Adipocyte (in vitro differentiated cells): ENCODE measurements at regions not wholly inside any gene's neighbourhood (a gene's known extent, or its start where the extent isn't known, plus 50 kb on each side); places are given as distances from the start of the nearest gene placed in this dataset.

Experiments
- DNase-seq: peaks from one replicate; pipeline ENCODE4 v3.0.0-alpha.2; 2015; ENCODE audit warnings: low read depth
- H3K27me3 ChIP-seq: replicated peaks from 2 replicates; pipeline ENCODE4 v1.7.0; 2013; ENCODE audit warnings: mild to moderate bottlenecking, low read length, moderate library complexity; ENCODE audit not compliant: control insufficient read depth, insufficient read depth
- H3K36me3 ChIP-seq: 2 replicates; pipeline ENCODE4 v1.7.0; 2013; ENCODE audit warnings: low read length, mild to moderate bottlenecking, moderate library complexity; ENCODE audit not compliant: control insufficient read depth, insufficient read depth, severe bottlenecking
- H3K4me1 ChIP-seq: 2 replicates; pipeline ENCODE4 v1.7.0; 2013; ENCODE audit warnings: mild to moderate bottlenecking, low read length, moderate library complexity; ENCODE audit not compliant: control insufficient read depth, insufficient read depth
- H3K4me3 ChIP-seq: 2 replicates; pipeline ENCODE4 v1.7.0; 2013; ENCODE audit warnings: mild to moderate bottlenecking, low read length, moderate library complexity
- H3K9ac ChIP-seq: 2 replicates; pipeline ENCODE4 v1.7.0; 2013; ENCODE audit warnings: mild to moderate bottlenecking, low read length, moderate library complexity
- H3K9me3 ChIP-seq: 2 replicates; pipeline ENCODE4 v1.7.0; 2013; ENCODE audit warnings: mild to moderate bottlenecking, low read length, moderate library complexity; ENCODE audit not compliant: control insufficient read depth

- Histone ChIP-seq H3K36me3 (no peaks in the 10 kb centered on the region), H3K4me3 (no peak overlapping the region), H3K27me3 (no peaks in the 10 kb centered on the region), H3K9me3 (no peaks in the 10 kb centered on the region), H3K9ac (no peak overlapping the region), H3K4me1 (no peaks in the 10 kb centered on the region)
- DNase-seq, result no peak
Observed at GRCh38 chr6:86010915-86011786, 368.5 kb upstream of the SYNCRIP start.

DNA sequence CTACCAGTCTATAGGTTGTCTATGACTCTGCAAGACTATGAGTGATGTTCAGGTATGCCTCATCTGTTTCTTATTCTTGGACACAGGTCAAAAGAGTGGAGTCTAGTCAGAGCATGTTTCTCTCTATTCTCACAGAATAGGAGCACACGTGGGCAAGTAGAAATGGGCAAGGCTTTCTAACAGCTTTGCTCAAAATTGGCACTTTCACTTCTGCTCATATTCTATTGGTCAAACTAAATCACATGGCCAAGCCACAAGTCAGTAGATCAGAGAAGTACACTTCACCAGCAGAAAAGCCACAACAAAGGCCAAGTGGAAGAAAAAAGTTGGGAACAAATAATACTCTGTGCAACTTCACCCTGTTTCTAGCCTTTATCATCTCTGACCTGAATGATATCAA is 354.5 kb upstream of the SYNCRIP start:
- no peak overlapping the region for H3K9ac ChIP-seq
- H3K36me3 ChIP-seq, result no peaks in the 10 kb centered on the region

GRCh38 chr6:85996034-85996375 is 353.3 kb upstream of the SYNCRIP start:
- Histone ChIP-seq H3K9me3 (no peaks in the 10 kb centered on the region), H3K9ac (no peak overlapping the region), H3K27me3 (no peaks in the 10 kb centered on the region), H3K4me1 (no peaks in the 10 kb centered on the region), H3K36me3 (no peaks in the 10 kb centered on the region), H3K4me3 (no peak overlapping the region)
- DNase-seq, result no peak

More for the DNA sequence above, 354.5 kb upstream of the SYNCRIP start:
- Histone ChIP-seq H3K4me3 (no peak overlapping the region), H3K9me3 (no peaks in the 10 kb centered on the region), H3K27me3 (no peaks in the 10 kb centered on the region), H3K4me1 (no peaks in the 10 kb centered on the region)
- DNase-seq, result no peak

DNA sequence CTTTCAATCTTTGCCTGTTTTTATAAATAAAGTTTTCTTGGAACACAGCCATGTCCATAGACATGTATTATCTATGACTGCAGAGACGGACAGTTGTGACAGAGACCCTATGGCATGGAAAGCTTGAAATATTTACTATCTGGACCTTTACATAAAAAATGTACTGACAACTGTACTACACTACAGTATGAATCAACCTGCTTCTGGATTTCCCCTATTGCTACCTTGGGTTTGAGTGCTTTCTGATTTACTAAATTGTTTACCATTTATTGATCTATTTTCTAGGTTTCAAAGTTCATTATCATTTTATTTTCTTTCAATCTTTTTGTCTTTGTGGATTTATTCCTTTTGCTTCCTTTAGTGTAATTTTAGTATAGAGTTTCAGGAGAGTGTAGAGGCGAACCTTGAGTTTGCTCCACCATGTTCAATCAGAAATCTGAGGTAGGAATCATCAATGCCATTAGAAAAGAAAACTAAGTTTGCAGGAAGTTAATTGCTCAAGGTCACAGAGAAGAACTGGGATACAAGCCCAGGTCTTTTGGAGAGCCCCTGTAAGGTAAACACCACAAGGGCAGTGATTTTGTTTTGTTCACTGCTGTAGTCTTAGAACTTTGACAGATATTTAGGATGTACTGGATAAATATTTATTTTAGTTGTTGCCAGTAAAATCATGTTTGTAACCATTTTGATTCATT is 352.8 kb upstream of the SYNCRIP start:
- H3K9me3 ChIP-seq, result no peaks in the 10 kb centered on the region

DNA sequence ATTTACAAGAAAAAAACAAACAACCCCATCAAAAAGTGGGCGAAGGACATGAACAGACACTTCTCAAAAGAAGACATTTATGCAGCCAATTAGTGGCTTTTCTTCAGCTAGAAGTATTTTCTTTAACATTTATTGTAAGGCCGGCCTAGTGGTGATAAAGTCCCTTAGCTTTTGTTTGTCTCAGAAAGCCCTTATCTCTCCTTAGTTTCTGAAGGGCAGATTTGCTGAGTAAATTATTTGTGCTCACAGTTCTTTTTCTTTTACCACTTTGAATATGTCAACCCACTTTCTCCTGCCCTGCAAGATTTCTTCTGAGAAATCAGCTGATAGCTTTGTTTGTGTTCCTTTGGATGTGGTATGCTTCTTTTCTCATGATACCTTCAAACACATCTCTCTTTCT is 344.0 kb upstream of the SYNCRIP start:
- H3K9ac ChIP-seq, result no peak overlapping the region
- no peaks in the 10 kb centered on the region for H3K4me1 ChIP-seq
- no peaks in the 10 kb centered on the region for H3K36me3 ChIP-seq
- H3K27me3 ChIP-seq, result no peaks in the 10 kb centered on the region
- no peak for DNase-seq
- H3K9me3 ChIP-seq, result peaks cover 18% of the 10 kb centered on the region
- H3K4me3 ChIP-seq, result no peak overlapping the region

More for the DNA sequence above, 352.8 kb upstream of the SYNCRIP start:
- Histone ChIP-seq H3K4me1 (no peaks in the 10 kb centered on the region), H3K36me3 (no peaks in the 10 kb centered on the region), H3K9ac (no peak overlapping the region), H3K27me3 (no peaks in the 10 kb centered on the region), H3K4me3 (no peak overlapping the region)
- DNase-seq, result no peak

- H3K36me3 ChIP-seq, result no peaks in the 10 kb centered on the region
- no peak overlapping the region for H3K4me3 ChIP-seq
- DNase-seq, result no peak
- peaks cover 15% of the 10 kb centered on the region for H3K9me3 ChIP-seq
- no peaks in the 10 kb centered on the region for H3K4me1 ChIP-seq
- H3K27me3 ChIP-seq, result no peaks in the 10 kb centered on the region
- no peak overlapping the region for H3K9ac ChIP-seq
Observed at GRCh38 chr6:85983032-85983659, 340.5 kb upstream of the SYNCRIP start.

- Histone ChIP-seq H3K4me3 (no peak overlapping the region), H3K36me3 (no peaks in the 10 kb centered on the region), H3K9ac (no peak overlapping the region), H3K4me1 (no peaks in the 10 kb centered on the region), H3K9me3 (no peaks in the 10 kb centered on the region), H3K27me3 (no peaks in the 10 kb centered on the region)
- no peak for DNase-seq
Observed at GRCh38 chr6:85977661-85978060, 335.0 kb upstream of the SYNCRIP start.

DNA sequence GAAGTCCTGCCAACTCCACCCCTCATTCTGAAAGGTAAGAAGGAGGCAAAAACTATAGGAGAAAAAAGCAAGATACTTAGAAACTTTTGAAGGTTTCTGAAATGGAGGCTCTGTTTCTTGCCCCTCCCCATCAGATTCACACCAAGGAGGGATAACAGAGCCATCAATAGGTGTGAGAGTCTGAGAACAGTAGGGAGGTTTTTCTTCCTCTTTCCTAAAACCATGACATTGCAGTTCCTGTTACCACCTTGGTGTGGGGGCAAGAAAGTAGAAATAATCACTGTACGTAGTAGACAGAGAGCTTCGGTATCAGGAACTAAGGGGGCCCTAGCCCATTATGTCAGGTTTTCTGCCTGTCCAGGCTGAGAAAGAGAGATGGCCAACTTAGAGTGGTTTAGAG is 333.3 kb upstream of the SYNCRIP start:
- Histone ChIP-seq H3K4me1 (no peaks in the 10 kb centered on the region), H3K36me3 (no peaks in the 10 kb centered on the region), H3K9ac (no peak overlapping the region), H3K4me3 (no peak overlapping the region), H3K27me3 (no peaks in the 10 kb centered on the region), H3K9me3 (no peaks in the 10 kb centered on the region)
- DNase-seq, result no peak

GRCh38 chr6:85971238-85971637 is 328.6 kb upstream of the SYNCRIP start:
- Histone ChIP-seq H3K36me3 (no peaks in the 10 kb centered on the region), H3K9me3 (no peaks in the 10 kb centered on the region), H3K27me3 (no peaks in the 10 kb centered on the region), H3K9ac (no peak overlapping the region), H3K4me1 (no peaks in the 10 kb centered on the region), H3K4me3 (no peak overlapping the region)
- DNase-seq, result no peak

DNA sequence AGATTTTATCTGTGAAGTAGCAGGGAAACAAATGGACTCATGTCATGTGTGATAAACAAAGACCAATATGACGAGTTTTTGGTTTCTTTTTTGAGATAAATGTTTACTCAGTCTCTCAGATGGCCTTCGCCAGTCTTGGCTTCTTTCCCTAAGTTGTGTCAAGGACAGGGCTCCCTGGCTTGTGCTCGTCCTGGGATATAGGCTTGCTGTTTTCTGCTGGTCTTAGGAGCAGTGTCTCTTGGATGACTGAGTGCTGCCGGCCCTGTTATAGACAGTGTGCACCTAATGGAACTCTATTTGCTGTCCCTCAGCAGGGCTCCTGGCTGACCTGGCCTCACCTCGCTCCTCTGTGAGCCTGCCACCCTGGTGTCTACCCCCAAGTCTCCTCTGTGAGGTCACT is 324.1 kb upstream of the SYNCRIP start:
- Histone ChIP-seq H3K36me3 (no peaks in the 10 kb centered on the region), H3K4me3 (no peak overlapping the region), H3K4me1 (no peaks in the 10 kb centered on the region), H3K9me3 (no peaks in the 10 kb centered on the region), H3K27me3 (no peaks in the 10 kb centered on the region), H3K9ac (no peak overlapping the region)
- DNase-seq, result no peak

GRCh38 chr6:85961746-85962145 is 319.1 kb upstream of the SYNCRIP start:
- Histone ChIP-seq H3K4me1 (no peaks in the 10 kb centered on the region), H3K36me3 (no peaks in the 10 kb centered on the region), H3K9ac (no peak overlapping the region), H3K9me3 (no peaks in the 10 kb centered on the region), H3K4me3 (no peak overlapping the region), H3K27me3 (no peaks in the 10 kb centered on the region)
- no peak for DNase-seq
